H9 (cell line): ENCODE measurements at regions not wholly inside any gene's neighbourhood (a gene's known extent, or its start where the extent isn't known, plus 50 kb on each side); places are given as distances from the start of the nearest gene placed in this dataset.

Source experiments
- DNase-seq: peaks from one replicate; pipeline ENCODE4 v3.0.0-alpha.2; 2017
- H2AFZ ChIP-seq: one replicate; pipeline ENCODE4 v1.6.1; 2013; ENCODE audit warnings: mild to moderate bottlenecking, low read length, control low read depth, moderate library complexity
- H2AK5ac ChIP-seq: 2 replicates; pipeline ENCODE4 v1.6.1; 2013; ENCODE audit warnings: low read length, control low read depth, mixed read lengths; ENCODE audit not compliant: insufficient read length
- H2BK120ac ChIP-seq: one replicate; pipeline ENCODE4 v1.6.1; 2013; ENCODE audit warnings: low read depth, mild to moderate bottlenecking, low read length, control low read depth, inconsistent platforms; ENCODE audit not compliant: poor library complexity, severe bottlenecking
- H2BK12ac ChIP-seq: 2 replicates; pipeline ENCODE4 v1.6.1; 2013; ENCODE audit warnings: low read length, control low read depth, mixed read lengths, low read depth; ENCODE audit not compliant: insufficient read length
- H2BK15ac ChIP-seq: 2 replicates; pipeline ENCODE4 v1.6.1; 2013; ENCODE audit warnings: low read depth, low read length, control low read depth
- H2BK20ac ChIP-seq: one replicate; pipeline ENCODE4 v1.6.1; 2013; ENCODE audit warnings: low read depth, mild to moderate bottlenecking, low read length, control low read depth, inconsistent platforms; ENCODE audit not compliant: poor library complexity, severe bottlenecking
- H2BK5ac ChIP-seq: 2 replicates; pipeline ENCODE4 v1.6.1; 2013; ENCODE audit warnings: low read length, control low read depth, mixed read lengths; ENCODE audit not compliant: insufficient read length
- H3K14ac ChIP-seq: 2 replicates; pipeline ENCODE4 v1.6.1; 2013; ENCODE audit warnings: low read length, control low read depth; ENCODE audit not compliant: insufficient read depth
- H3K18ac ChIP-seq: 2 replicates; pipeline ENCODE4 v1.6.1; 2013; ENCODE audit warnings: low read depth, mild to moderate bottlenecking, mixed read lengths, low read length, control low read depth; ENCODE audit not compliant: insufficient read length
- H3K23ac ChIP-seq: 2 replicates; pipeline ENCODE4 v1.6.1; 2013; ENCODE audit warnings: low read length, control low read depth, mixed read lengths, low read depth; ENCODE audit not compliant: insufficient read length
- H3K23me2 ChIP-seq: 2 replicates; pipeline ENCODE4 v1.6.1; 2013; ENCODE audit warnings: low read depth, mild to moderate bottlenecking, mixed read lengths, low read length, control low read depth; ENCODE audit not compliant: insufficient read length, poor library complexity, severe bottlenecking
- H3K27ac ChIP-seq: 2 replicates; pipeline ENCODE4 v1.5.1; 2013; ENCODE audit warnings: low read length, control low read depth, mixed read lengths, low read depth; ENCODE audit not compliant: insufficient read length
- H3K27me3 ChIP-seq: 2 replicates; pipeline ENCODE4 v1.6.1; 2013; ENCODE audit warnings: low read length, control low read depth, inconsistent platforms; ENCODE audit not compliant: insufficient read depth
- H3K4ac ChIP-seq: 2 replicates; pipeline ENCODE4 v1.6.1; 2013; ENCODE audit warnings: low read depth, mild to moderate bottlenecking, control low read depth, inconsistent platforms, low read length, moderate library complexity
- H3K4me1 ChIP-seq: 2 replicates; pipeline ENCODE4 v1.6.1; 2013; ENCODE audit warnings: low read length, control low read depth, inconsistent platforms; ENCODE audit not compliant: insufficient read depth
- H3K4me2 ChIP-seq: 2 replicates; pipeline ENCODE4 v1.6.1; 2013; ENCODE audit warnings: low read length, control low read depth, mixed read lengths; ENCODE audit not compliant: insufficient read length, insufficient read depth
- H3K56ac ChIP-seq: 2 replicates; pipeline ENCODE4 v1.6.1; 2013; ENCODE audit warnings: low read depth, mild to moderate bottlenecking, mixed read lengths, low read length, control low read depth; ENCODE audit not compliant: insufficient read length
- H3K79me1 ChIP-seq: 2 replicates; pipeline ENCODE4 v1.6.1; 2013; ENCODE audit warnings: low read depth, mild to moderate bottlenecking, moderate library complexity, low read length, control low read depth, inconsistent platforms; ENCODE audit not compliant: insufficient read depth, poor library complexity, severe bottlenecking
- H3K79me2 ChIP-seq: 2 replicates; pipeline ENCODE4 v1.6.1; 2013; ENCODE audit warnings: low read length, control low read depth, inconsistent platforms; ENCODE audit not compliant: insufficient read depth
- H3K9ac ChIP-seq: 2 replicates; pipeline ENCODE4 v1.6.1; 2013; ENCODE audit warnings: low read length, control low read depth, mixed read lengths; ENCODE audit not compliant: insufficient read length; ENCODE audit errors: extremely low read depth
- H3K9me3 ChIP-seq: one replicate; pipeline ENCODE4 v1.6.1; 2013; ENCODE audit warnings: low read depth, low read length, inconsistent platforms; ENCODE audit not compliant: control insufficient read depth
- H3T11ph ChIP-seq: one replicate; pipeline ENCODE4 v1.6.1; 2013; ENCODE audit warnings: mild to moderate bottlenecking, low read length, control low read depth, inconsistent platforms
- H4K20me1 ChIP-seq: one replicate; pipeline ENCODE4 v1.6.1; 2013; ENCODE audit not compliant: control insufficient read depth, insufficient read length, insufficient read depth
- H4K5ac ChIP-seq: 2 replicates; pipeline ENCODE4 v1.6.1; 2013; ENCODE audit warnings: low read depth, mild to moderate bottlenecking, mixed read lengths, low read length, control low read depth; ENCODE audit not compliant: insufficient read length
- H4K8ac ChIP-seq: replicated peaks from 2 replicates; pipeline ENCODE4 v1.6.1; 2013; ENCODE audit warnings: low read length, control low read depth, mixed read lengths, low read depth; ENCODE audit not compliant: insufficient read length
- H4K91ac ChIP-seq: 2 replicates; pipeline ENCODE4 v1.6.1; 2013; ENCODE audit warnings: low read depth, mild to moderate bottlenecking, moderate library complexity, mixed read lengths, low read length, control low read depth; ENCODE audit not compliant: insufficient read length
- H3K27ac Mint-ChIP-seq, 3 experiments: 2 replicates in 2 of 3; 3 replicates in 1 of 3; pipeline ENCODE4 v1.8.0; 2020 to 2021; ENCODE audit warnings: mixed read lengths in 3 of 3, mild to moderate bottlenecking in 1 of 3, moderate library complexity in 1 of 3
- H3K27me3 Mint-ChIP-seq: 2 replicates; pipeline ENCODE4 v1.8.0; 2021; ENCODE audit warnings: low read depth, mild to moderate bottlenecking, moderate library complexity, mixed read lengths
- H3K36me3 Mint-ChIP-seq, 3 experiments: 2 replicates in 2 of 3; 3 replicates in 1 of 3; pipeline ENCODE4 v1.8.0; 2020 to 2021; ENCODE audit warnings: low read depth in 3 of 3, mixed read lengths in 3 of 3; ENCODE audit not compliant: insufficient read depth in 1 of 3
- H3K4me1 Mint-ChIP-seq, 2 experiments: 2 replicates each; pipeline ENCODE4 v1.8.0; 2020; ENCODE audit warnings: mixed read lengths in 2 of 2
- H3K4me3 Mint-ChIP-seq, 2 experiments: 2 replicates in 1 of 2; 3 replicates in 1 of 2; pipeline ENCODE4 v1.8.0; 2020 to 2021; ENCODE audit warnings: mild to moderate bottlenecking in 2 of 2, mixed read lengths in 2 of 2, moderate library complexity in 1 of 2
- H3K9me3 Mint-ChIP-seq, 2 experiments: 2 replicates in 1 of 2; 3 replicates in 1 of 2; pipeline ENCODE4 v1.8.0; 2020; ENCODE audit warnings: mild to moderate bottlenecking in 2 of 2, mixed read lengths in 2 of 2, moderate library complexity in 1 of 2
- CTCF ChIP-seq: fragments of 200-600 bp; sonication (generic); conservative IDR thresholded peaks from 3 replicates; pipeline ENCODE4 v1.8.0; 2021; ENCODE audit warnings: antibody characterized with exemption, mild to moderate bottlenecking
- WGBS: extraction: QIAGEN DNeasy Blood & Tissue Kit; methylation state at CpG from one replicate; pipeline ENCODE4 v1.1.7; 2013; ENCODE audit warnings: missing lambda C conversion rate, low lambda C conversion rate, mixed read lengths; ENCODE audit not compliant: insufficient read length; ENCODE audit errors: extremely low coverage; 5-methylcytosine and 5-hydroxymethylcytosine counted together

- no peaks in the 10 kb centered on the region for H3K4me1 Mint-ChIP-seq
- no peak overlapping the region for H2BK20ac ChIP-seq
- H4K5ac ChIP-seq: no peak overlapping the region
Observed at GRCh38 chr4:11898796-11899195, 470.1 kb upstream of the HS3ST1 start.

More at GRCh38 chr4:11898796-11899195, 470.1 kb upstream of the HS3ST1 start:
- Histone ChIP-seq H2AK5ac (no peak overlapping the region), H4K91ac (no peak overlapping the region), H2BK12ac (no peak overlapping the region), H2AFZ (no peak overlapping the region), H3K4ac (no peak overlapping the region), H3K18ac (no peak overlapping the region), H3K9me3 (no peaks in the 10 kb centered on the region), H3K23ac (no peak overlapping the region), H3T11ph (no peak overlapping the region), H3K9ac (no peak overlapping the region), H3K79me2 (no peaks in the 10 kb centered on the region), H3K79me1 (no peaks in the 10 kb centered on the region), H4K8ac (no peak overlapping the region), H3K4me2 (no peak overlapping the region), H4K20me1 (no peaks in the 10 kb centered on the region), H3K27ac (no peak overlapping the region), H3K4me1 (no peaks in the 10 kb centered on the region), H3K56ac (no peak overlapping the region), H3K14ac (no peak overlapping the region), H2BK5ac (no peak overlapping the region), H3K27me3 (no peaks in the 10 kb centered on the region), H2BK120ac (no peak overlapping the region), H3K23me2 (no peaks in the 10 kb centered on the region), H2BK15ac (no peak overlapping the region)
- Mint-ChIP-seq H3K27ac (no peak overlapping the region), H3K36me3 (peaks cover 22 to 26% (median 22%) of the 10 kb centered on the region in 3 experiments), H3K4me3 (no peak overlapping the region), H3K27me3 (no peaks in the 10 kb centered on the region), H3K9me3 (peaks cover 23 to 28% of the 10 kb centered on the region in 2 experiments)
- WGBS: no CpG with 5 or more reads among the region's 1 CpG
- DNase-seq: no peak
- TF ChIP-seq CTCF: no peak
